ENCODE measurements at regions not wholly inside any gene's neighbourhood (a gene's known extent, or its start where the extent isn't known, plus 50 kb on each side); places are given as distances from the start of the nearest gene placed in this dataset.

GRCh38 chrX:721354-721753 lies 90.8 kb downstream of the SHOX start:
- WGBS (ENCODE audit: insufficient coverage, insufficient replicate concordance, low lambda C conversion rate, missing lambda C conversion rate): 82% methylated on average over 14 of the region's 14 CpGs
- intact Hi-C loops (cut with micrococcal nuclease; ENCODE audit: unreplicated experiment): no loop called here

More at GRCh38 chrX:721354-721753, 90.8 kb downstream of the SHOX start:
- no TSS peak for BruUV-seq (replicated peaks)
- H3K27me3 ChIP-seq (replicated peaks in 1 of 2; ENCODE audit: control insufficient read depth in 2 of 2, insufficient read depth in 2 of 2, low read length in 1 of 2): no peaks in the 10 kb centered on the region
- H3K9me3 ChIP-seq (replicated peaks; ENCODE audit: control insufficient read depth, insufficient read depth, low read length): no peaks in the 10 kb centered on the region; the same call in 2 of the 3 replicates
- ChIA-PET SMC1A (ENCODE audit: uncharacterized antibody, unreplicated experiment) (no interaction called here), RAD21 (ENCODE audit: unreplicated experiment) (no interaction called here), POLR2A (no interaction called here), CTCF (no interaction called here)
- ATAC-seq: no peak
- no peak overlapping the region for H3K4me3 ChIP-seq
- H3K79me2 ChIP-seq (ENCODE audit: control insufficient read depth, insufficient read depth, low read length): no peaks in the 10 kb centered on the region
- no peak overlapping the region for H2AFZ ChIP-seq (ENCODE audit: control insufficient read depth, low read depth, low read length)
- TF ChIP-seq WRNIP1 (IDR thresholded peaks at IDR 0.05; ENCODE audit: borderline replicate concordance, low read depth, low read length) (no peak), SMAD5 (IDR thresholded peaks at IDR 0.05; ENCODE audit: low read depth) (no peak), ZNF207 (IDR thresholded peaks at IDR 0.05; ENCODE audit: borderline replicate concordance) (no peak), LARP7 (IDR thresholded peaks at IDR 0.05) (no peak), GABPA (IDR thresholded peaks at IDR 0.05; ENCODE audit: low read depth) (no peak), SMC3 (IDR thresholded peaks at IDR 0.05; ENCODE audit: borderline replicate concordance, low read length) (no peak), BRCA1 (IDR thresholded peaks at IDR 0.05; ENCODE audit: low read depth, low read length) (no peak), NBN (IDR thresholded peaks at IDR 0.05) (no peak), SRF (IDR thresholded peaks at IDR 0.05; ENCODE audit: low read depth in 2 of 2, low read length in 2 of 2) (no peak), PAX8 (IDR thresholded peaks at IDR 0.05) (no peak), GATAD2B (conservative IDR thresholded peaks at IDR 0.05; ENCODE audit: low read depth) (no peak), ZSCAN29 (IDR thresholded peaks at IDR 0.05) (no peak), MEF2A (IDR thresholded peaks at IDR 0.05; ENCODE audit: insufficient read depth, low read depth, low read length) (no peak), HDAC6 (IDR thresholded peaks at IDR 0.05; ENCODE audit: unreplicated experiment) (no peak)
- TF ChIP-seq, protein P1, sequence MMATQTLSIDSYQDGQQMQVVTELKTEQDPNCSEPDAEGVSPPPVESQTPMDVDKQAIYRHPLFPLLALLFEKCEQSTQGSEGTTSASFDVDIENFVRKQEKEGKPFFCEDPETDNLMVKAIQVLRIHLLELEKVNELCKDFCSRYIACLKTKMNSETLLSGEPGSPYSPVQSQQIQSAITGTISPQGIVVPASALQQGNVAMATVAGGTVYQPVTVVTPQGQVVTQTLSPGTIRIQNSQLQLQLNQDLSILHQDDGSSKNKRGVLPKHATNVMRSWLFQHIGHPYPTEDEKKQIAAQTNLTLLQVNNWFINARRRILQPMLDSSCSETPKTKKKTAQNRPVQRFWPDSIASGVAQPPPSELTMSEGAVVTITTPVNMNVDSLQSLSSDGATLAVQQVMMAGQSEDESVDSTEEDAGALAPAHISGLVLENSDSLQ (IDR thresholded peaks at IDR 0.05): no peak
- TF ChIP-seq, protein P2, sequence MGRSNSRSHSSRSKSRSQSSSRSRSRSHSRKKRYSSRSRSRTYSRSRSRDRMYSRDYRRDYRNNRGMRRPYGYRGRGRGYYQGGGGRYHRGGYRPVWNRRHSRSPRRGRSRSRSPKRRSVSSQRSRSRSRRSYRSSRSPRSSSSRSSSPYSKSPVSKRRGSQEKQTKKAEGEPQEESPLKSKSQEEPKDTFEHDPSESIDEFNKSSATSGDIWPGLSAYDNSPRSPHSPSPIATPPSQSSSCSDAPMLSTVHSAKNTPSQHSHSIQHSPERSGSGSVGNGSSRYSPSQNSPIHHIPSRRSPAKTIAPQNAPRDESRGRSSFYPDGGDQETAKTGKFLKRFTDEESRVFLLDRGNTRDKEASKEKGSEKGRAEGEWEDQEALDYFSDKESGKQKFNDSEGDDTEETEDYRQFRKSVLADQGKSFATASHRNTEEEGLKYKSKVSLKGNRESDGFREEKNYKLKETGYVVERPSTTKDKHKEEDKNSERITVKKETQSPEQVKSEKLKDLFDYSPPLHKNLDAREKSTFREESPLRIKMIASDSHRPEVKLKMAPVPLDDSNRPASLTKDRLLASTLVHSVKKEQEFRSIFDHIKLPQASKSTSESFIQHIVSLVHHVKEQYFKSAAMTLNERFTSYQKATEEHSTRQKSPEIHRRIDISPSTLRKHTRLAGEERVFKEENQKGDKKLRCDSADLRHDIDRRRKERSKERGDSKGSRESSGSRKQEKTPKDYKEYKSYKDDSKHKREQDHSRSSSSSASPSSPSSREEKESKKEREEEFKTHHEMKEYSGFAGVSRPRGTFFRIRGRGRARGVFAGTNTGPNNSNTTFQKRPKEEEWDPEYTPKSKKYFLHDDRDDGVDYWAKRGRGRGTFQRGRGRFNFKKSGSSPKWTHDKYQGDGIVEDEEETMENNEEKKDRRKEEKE (IDR thresholded peaks at IDR 0.05): no peak
- TF ChIP-seq, protein P3, sequence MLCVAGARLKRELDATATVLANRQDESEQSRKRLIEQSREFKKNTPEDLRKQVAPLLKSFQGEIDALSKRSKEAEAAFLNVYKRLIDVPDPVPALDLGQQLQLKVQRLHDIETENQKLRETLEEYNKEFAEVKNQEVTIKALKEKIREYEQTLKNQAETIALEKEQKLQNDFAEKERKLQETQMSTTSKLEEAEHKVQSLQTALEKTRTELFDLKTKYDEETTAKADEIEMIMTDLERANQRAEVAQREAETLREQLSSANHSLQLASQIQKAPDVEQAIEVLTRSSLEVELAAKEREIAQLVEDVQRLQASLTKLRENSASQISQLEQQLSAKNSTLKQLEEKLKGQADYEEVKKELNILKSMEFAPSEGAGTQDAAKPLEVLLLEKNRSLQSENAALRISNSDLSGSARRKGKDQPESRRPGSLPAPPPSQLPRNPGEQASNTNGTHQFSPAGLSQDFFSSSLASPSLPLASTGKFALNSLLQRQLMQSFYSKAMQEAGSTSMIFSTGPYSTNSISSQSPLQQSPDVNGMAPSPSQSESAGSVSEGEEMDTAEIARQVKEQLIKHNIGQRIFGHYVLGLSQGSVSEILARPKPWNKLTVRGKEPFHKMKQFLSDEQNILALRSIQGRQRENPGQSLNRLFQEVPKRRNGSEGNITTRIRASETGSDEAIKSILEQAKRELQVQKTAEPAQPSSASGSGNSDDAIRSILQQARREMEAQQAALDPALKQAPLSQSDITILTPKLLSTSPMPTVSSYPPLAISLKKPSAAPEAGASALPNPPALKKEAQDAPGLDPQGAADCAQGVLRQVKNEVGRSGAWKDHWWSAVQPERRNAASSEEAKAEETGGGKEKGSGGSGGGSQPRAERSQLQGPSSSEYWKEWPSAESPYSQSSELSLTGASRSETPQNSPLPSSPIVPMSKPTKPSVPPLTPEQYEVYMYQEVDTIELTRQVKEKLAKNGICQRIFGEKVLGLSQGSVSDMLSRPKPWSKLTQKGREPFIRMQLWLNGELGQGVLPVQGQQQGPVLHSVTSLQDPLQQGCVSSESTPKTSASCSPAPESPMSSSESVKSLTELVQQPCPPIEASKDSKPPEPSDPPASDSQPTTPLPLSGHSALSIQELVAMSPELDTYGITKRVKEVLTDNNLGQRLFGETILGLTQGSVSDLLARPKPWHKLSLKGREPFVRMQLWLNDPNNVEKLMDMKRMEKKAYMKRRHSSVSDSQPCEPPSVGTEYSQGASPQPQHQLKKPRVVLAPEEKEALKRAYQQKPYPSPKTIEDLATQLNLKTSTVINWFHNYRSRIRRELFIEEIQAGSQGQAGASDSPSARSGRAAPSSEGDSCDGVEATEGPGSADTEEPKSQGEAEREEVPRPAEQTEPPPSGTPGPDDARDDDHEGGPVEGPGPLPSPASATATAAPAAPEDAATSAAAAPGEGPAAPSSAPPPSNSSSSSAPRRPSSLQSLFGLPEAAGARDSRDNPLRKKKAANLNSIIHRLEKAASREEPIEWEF (IDR thresholded peaks at IDR 0.05; ENCODE audit: insufficient replicate concordance, low read depth, low read length): no peak
- H3K4me2 ChIP-seq (ENCODE audit: control insufficient read depth, insufficient read depth): no peak overlapping the region
- FAIRE-seq: no peak
- H3K27ac ChIP-seq (ENCODE audit: control insufficient read depth, insufficient read depth): no peak overlapping the region
- in situ Hi-C loops (cut with MboI): no loop called here
- no peak overlapping the region for H3K9ac ChIP-seq (ENCODE audit: control insufficient read depth, insufficient read depth, low read length)
- DNase-seq (ENCODE audit: low read depth, low spot score): no peak
- no peaks in the 10 kb centered on the region for H3K36me3 ChIP-seq (ENCODE audit: control insufficient read depth in 2 of 2, insufficient read depth in 2 of 2, low read length in 1 of 2)
- H3K4me1 ChIP-seq (ENCODE audit: control insufficient read depth, insufficient read depth, low read length): no peaks in the 10 kb centered on the region
- H4K20me1 ChIP-seq (ENCODE audit: control insufficient read depth, insufficient read depth): no peaks in the 10 kb centered on the region
